ENCODE measurements at regions not wholly inside any gene's neighbourhood (a gene's known extent, or its start where the extent isn't known, plus 50 kb on each side); places are given as distances from the start of the nearest gene placed in this dataset.

GRCh38 chr5:38752012-38752536, 93.7 kb upstream of the OSMR start:
- no peak overlapping the region for H3K27ac ChIP-seq (ENCODE audit: low read depth, low read length)
- H2BK120ac ChIP-seq (replicated peaks; ENCODE audit: low read depth, low read length) = no peak overlapping the region
- no peak overlapping the region for H2BK5ac ChIP-seq (ENCODE audit: low read depth, low read length)
- H4K91ac ChIP-seq (replicated peaks; ENCODE audit: insufficient read length, low read length) = no peak overlapping the region
- no peak overlapping the region for H2BK12ac ChIP-seq (ENCODE audit: low read depth, low read length)
- no peaks in the 10 kb centered on the region for H3K9me3 ChIP-seq (ENCODE audit: insufficient read depth in 2 of 2, low read depth in 1 of 2, low read length in 1 of 2)
- DNase-seq (ENCODE audit: low read depth in 1 of 2, low spot score in 2 of 2) (no peak), FAIRE-seq (no peak)
- no peaks in the 10 kb centered on the region for H3K79me1 ChIP-seq (ENCODE audit: low read depth, low read length)
- no peak for TF ChIP-seq BACH1 (IDR thresholded peaks at IDR 0.05; ENCODE audit: low read length)
- no peak for TF ChIP-seq CBX5 (IDR thresholded peaks at IDR 0.05; ENCODE audit: low read depth, low read length)
- no peak for TF ChIP-seq CHD1 (IDR thresholded peaks at IDR 0.05; ENCODE audit: low read depth, low read length)
- no peak for TF ChIP-seq NANOG (IDR thresholded peaks at IDR 0.05; ENCODE audit: insufficient read depth, low read depth, low read length, poor library complexity, severe bottlenecking)
- TF ChIP-seq PHF8 (conservative IDR thresholded peaks at IDR 0.05; ENCODE audit: low read depth, low read length) = no peak
- TF ChIP-seq SP4 (IDR thresholded peaks at IDR 0.05; ENCODE audit: low read length) = no peak
- no peak for TF ChIP-seq CEBPB (IDR thresholded peaks at IDR 0.05; ENCODE audit: low read depth, low read length)
- TF ChIP-seq MAX (IDR thresholded peaks at IDR 0.05) = no peak
- ChIA-PET POLR2A (ENCODE audit: partially characterized antibody) (no interaction called here), CTCF (ENCODE audit: partially characterized antibody) (interaction anchor here (0.7 to 3.7 kb wide), 17 partner anchors 17 to 487 kb away, joined by 3 to 28 read pairs (median 4); no protein-coding TSS in a partner anchor)
- H4K8ac ChIP-seq (ENCODE audit: extremely low read depth, insufficient read depth, low read length) = no peak overlapping the region
- H4K20me1 ChIP-seq (replicated peaks in 1 of 2; ENCODE audit: control insufficient read depth in 1 of 2, insufficient read depth in 2 of 2, low read length in 2 of 2) = no peaks in the 10 kb centered on the region
- H4K5ac ChIP-seq (ENCODE audit: insufficient read length, low read depth, low read length) = no peak overlapping the region
- no peak overlapping the region for H3K4me3 ChIP-seq (ENCODE audit: extremely low read depth in 1 of 4, insufficient read depth in 2 of 4, low read depth in 3 of 4, low read length in 4 of 4)
- no peaks in the 10 kb centered on the region for H3K36me3 ChIP-seq (ENCODE audit: control insufficient read depth in 2 of 4, insufficient read depth in 4 of 4, low read length in 3 of 4)
- H2BK15ac ChIP-seq (ENCODE audit: low read length) = no peak overlapping the region
- no peaks in the 10 kb centered on the region for H3K23me2 ChIP-seq (ENCODE audit: low read depth, low read length)
- H3K14ac ChIP-seq (ENCODE audit: insufficient read length) = no peak overlapping the region
- 0 out of 2 replicates have a peak overlapping the region, but pooled peaks have one; percentile 6 for H2AFZ ChIP-seq (ENCODE audit: low read length)
- no peak overlapping the region for H3K18ac ChIP-seq (ENCODE audit: extremely low read depth, low read length)
- H2BK20ac ChIP-seq (ENCODE audit: low read length) = no peak overlapping the region
- WGBS, 2 experiments (ENCODE audit: extremely low coverage in 1 of 2, insufficient coverage in 1 of 2, insufficient read length in 1 of 2, insufficient replicate concordance in 2 of 2, low coverage in 1 of 2, low lambda C conversion rate in 2 of 2, missing lambda C conversion rate in 1 of 2) = 93% methylated on average over 6 of the region's 6 CpGs; no CpG with 5 or more reads in 1 of the 2 experiments
- no peaks in the 10 kb centered on the region for H3K79me2 ChIP-seq (ENCODE audit: control insufficient read depth in 1 of 2, insufficient read depth in 2 of 2, low read length in 2 of 2)
- H3K27me3 ChIP-seq (replicated peaks in 1 of 4; ENCODE audit: control insufficient read depth in 3 of 4, extremely low read depth in 1 of 4, insufficient read depth in 3 of 4, low read length in 3 of 4) = no peaks in the 10 kb centered on the region
- no peaks in the 10 kb centered on the region for H3K4me1 ChIP-seq (replicated peaks in 1 of 4; ENCODE audit: control insufficient read depth in 3 of 4, insufficient read depth in 4 of 4, low read length in 3 of 4)
- no peak overlapping the region for H3K4ac ChIP-seq (replicated peaks; ENCODE audit: insufficient read length, low read depth, low read length)
- no peak overlapping the region for H2AK5ac ChIP-seq (ENCODE audit: low read depth, low read length)
- H3K23ac ChIP-seq (ENCODE audit: insufficient read length) = no peak overlapping the region
- H3K56ac ChIP-seq (replicated peaks; ENCODE audit: insufficient read length, low read depth, low read length) = no peak overlapping the region
- H3K4me2 ChIP-seq (ENCODE audit: insufficient read depth in 1 of 2, low read depth in 2 of 2, low read length in 2 of 2) = no peak overlapping the region
- H3K9ac ChIP-seq (replicated peaks in 1 of 4; ENCODE audit: extremely low read depth in 1 of 4, low read depth in 3 of 4, low read length in 3 of 4) = no peak overlapping the region

Data from H1 (cell line).